ENCODE measurements at regions not wholly inside any gene's neighbourhood (a gene's known extent, or its start where the extent isn't known, plus 50 kb on each side); places are given as distances from the start of the nearest gene placed in this dataset.
A peak's percentile ranks its signal among the peaks of the same experiment; 100 is the strongest.

DNA sequence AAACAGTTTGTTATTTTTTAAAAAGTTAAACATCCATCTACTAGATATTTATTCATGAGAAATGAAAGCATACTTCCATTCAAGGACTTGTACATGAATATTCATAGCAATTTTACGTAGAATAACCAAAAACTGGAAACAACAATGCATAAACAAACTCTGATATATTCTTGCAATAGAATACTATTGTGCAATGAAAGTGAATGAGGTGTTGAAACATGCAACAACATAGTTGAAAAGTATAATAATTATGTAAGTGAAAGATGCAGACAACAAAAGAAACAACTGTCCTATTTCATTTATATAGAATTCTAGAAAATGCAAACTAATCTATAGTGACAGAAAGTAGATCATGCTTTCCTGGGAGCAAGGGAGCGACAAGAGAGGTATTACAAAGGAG lies 206.6 kb upstream of the KLHL29 start:
- Histone ChIP-seq H2BK5ac (ENCODE audit: low read depth, low read length, poor library complexity, severe bottlenecking) (no peak overlapping the region), H2AK5ac (ENCODE audit: low read depth, low read length) (no peak overlapping the region), H3K14ac (replicated peaks; ENCODE audit: low read depth, low read length) (no peak overlapping the region), H3K4ac (ENCODE audit: low read depth, low read length) (no peak overlapping the region), H2AFZ (replicated peaks; ENCODE audit: low read length, poor library complexity) (no peak overlapping the region), H2BK15ac (ENCODE audit: low read depth, low read length) (no peak overlapping the region), H3K27ac (ENCODE audit: insufficient read depth, low read length) (no peak overlapping the region), H3K23ac (ENCODE audit: low read depth, low read length) (no peak overlapping the region), H3K4me1 (ENCODE audit: control insufficient read depth, insufficient read depth, low read length) (no peaks in the 10 kb centered on the region), H4K5ac (ENCODE audit: low read depth, low read length) (no peak overlapping the region), H3K18ac (ENCODE audit: low read depth, low read length) (no peak overlapping the region), H2BK120ac (ENCODE audit: low read depth, low read length) (no peak overlapping the region), H3K56ac (ENCODE audit: extremely low read depth, insufficient read depth, low read length) (no peak overlapping the region), H4K20me1 (ENCODE audit: insufficient read depth, low read length) (no peaks in the 10 kb centered on the region), H4K91ac (ENCODE audit: insufficient read depth, low read depth, low read length) (no peak overlapping the region), H3K9me1 (ENCODE audit: insufficient read depth, low read length) (no peaks in the 10 kb centered on the region), H2AK9ac (replicated peaks; ENCODE audit: low read depth, low read length, poor library complexity) (no peak overlapping the region), H3K9ac (ENCODE audit: low read depth, low read length) (no peak overlapping the region), H3K79me1 (ENCODE audit: low read depth in 1 of 2, low read length in 2 of 2) (no peaks in the 10 kb centered on the region), H4K8ac (ENCODE audit: low read depth in 2 of 2, low read length in 2 of 2) (no peak overlapping the region), H3K36me3 (ENCODE audit: control insufficient read depth, insufficient read depth, low read length) (no peaks in the 10 kb centered on the region), H3K27me3 (ENCODE audit: control insufficient read depth, insufficient read depth, low read length) (no peaks in the 10 kb centered on the region), H3K4me3 (ENCODE audit: insufficient read depth, low read depth, low read length) (no peak overlapping the region), H2BK20ac (ENCODE audit: low read depth, low read length) (no peak overlapping the region), H3K4me2 (ENCODE audit: low read depth, low read length) (no peak overlapping the region), H3K9me3 (ENCODE audit: control insufficient read depth, insufficient read depth, low read length) (no peaks in the 10 kb centered on the region)
- WGBS, 2 experiments (ENCODE audit: extremely low coverage in 2 of 2, insufficient read length in 1 of 2), result no CpG with 5 or more reads among the region's 2 CpGs
- ChIA-PET CTCF (no interaction called here), POLR2A (ENCODE audit: unreplicated experiment) (no interaction called here)
- intact Hi-C loops (cut with micrococcal nuclease), result no loop called here
- dilution Hi-C loops (cut with HindIII; ENCODE audit: low sequenced_read_pairs, unreplicated experiment), result no loop called here
- no peak for TF ChIP-seq MXI1 (IDR thresholded peaks at IDR 0.05; ENCODE audit: borderline replicate concordance, low read depth, low read length)
- peak; percentile 55 for TF ChIP-seq CEBPB (IDR thresholded peaks at IDR 0.05; ENCODE audit: low read depth, low read length)
- in situ Hi-C loops (cut with MboI; ENCODE audit: low sequenced_read_pairs), result no loop called here
- DNase-seq (no peak), ATAC-seq (ENCODE audit: low read depth) (no peak)
- no TSS peak for BruUV-seq (replicated peaks)

Data from IMR-90 (cell line).